GM19452 (cell line): ENCODE measurements at regions not wholly inside any gene's neighbourhood (a gene's known extent, or its start where the extent isn't known, plus 50 kb on each side); places are given as distances from the start of the nearest gene placed in this dataset.

ENCODE experiments used
- ATAC-seq: cut with Tn5 transposase; IDR thresholded peaks from one replicate; pipeline ENCODE4 v1.9.1; 2021; ENCODE audit not compliant: unreplicated experiment

DNA sequence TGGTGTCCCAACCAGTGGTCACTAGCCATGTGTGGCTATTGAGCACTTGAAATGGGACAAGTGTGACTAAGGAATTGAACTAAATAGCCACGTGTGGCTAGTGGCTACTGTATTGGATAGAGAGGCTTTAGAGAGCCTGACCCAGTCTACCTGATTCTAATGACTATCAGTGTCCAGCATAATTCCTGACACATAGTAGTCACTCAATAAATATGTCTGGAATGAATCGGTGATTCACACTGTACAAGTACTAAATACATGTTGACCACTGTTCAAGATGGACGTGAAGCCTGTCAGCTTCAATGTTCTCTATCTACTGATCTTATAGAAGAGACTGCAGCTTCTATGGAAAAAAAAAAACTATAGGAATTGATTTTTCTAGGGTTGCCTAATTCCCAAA is 57.7 kb upstream of the MAST4 start:
- no peak for ATAC-seq

DNA sequence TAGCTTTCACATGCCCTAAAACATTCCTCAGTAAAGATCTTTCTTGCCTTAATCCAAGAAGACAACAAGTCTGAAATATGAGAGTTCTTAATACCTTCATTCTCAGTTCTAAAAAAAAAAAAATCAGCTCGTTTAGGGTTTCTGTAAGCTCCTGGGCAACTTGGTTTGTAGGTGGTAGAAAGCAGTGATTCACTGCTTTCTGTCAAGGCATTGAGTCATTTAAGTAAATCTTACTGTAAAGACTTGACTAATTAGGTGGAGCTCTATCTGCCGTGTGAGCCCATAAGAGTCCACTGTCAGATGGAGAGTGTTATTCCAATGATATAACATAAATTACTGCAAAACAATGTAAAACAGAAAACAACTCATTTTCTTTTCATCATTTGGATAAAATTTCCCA is 56.1 kb upstream of the MAST4 start:
- no peak for ATAC-seq

DNA sequence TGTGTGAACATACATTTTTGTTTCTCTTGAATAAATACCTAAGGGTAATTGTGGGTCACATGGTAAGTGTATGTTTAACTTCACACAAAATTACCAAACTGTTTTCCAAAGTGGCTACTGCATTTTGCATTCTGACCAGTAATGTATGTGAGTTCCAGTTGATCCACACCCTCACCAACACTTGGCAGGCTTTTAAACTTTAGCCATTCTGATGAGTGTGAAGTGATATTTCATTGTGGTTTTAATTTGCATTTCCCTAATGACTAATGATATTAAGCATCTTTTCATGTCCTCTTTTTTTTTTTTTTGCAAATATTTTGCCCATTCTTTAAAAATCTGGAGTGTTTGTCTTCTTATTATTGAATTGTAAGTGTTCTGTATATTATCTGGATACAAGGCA is 53.5 kb upstream of the MAST4 start:
- ATAC-seq, result no peak
